ENCODE measurements at regions not wholly inside any gene's neighbourhood (a gene's known extent, or its start where the extent isn't known, plus 50 kb on each side); places are given as distances from the start of the nearest gene placed in this dataset.
A peak's percentile ranks its signal among the peaks of the same experiment; 100 is the strongest.
"Not testable (repeated sequence)": the region's sequence is repeated elsewhere in the genome, so short reads cannot be mapped to it uniquely, and the experiment has no call there.

- DNase-seq, result peak in 1 of 10 donors; percentile 63
- intact Hi-C loops (cut with DNase I), result not testable (repeated sequence)
These were observed 52.4 kb upstream of the PMPCB start for GRCh38 chr7:103244865-103245264.

GRCh38 chr7:103240806-103241205 is 56.4 kb upstream of the PMPCB start:
- intact Hi-C loops (cut with DNase I), result no loop called here
- DNase-seq, result no peak

GRCh38 chr7:103235824-103236223 is 61.4 kb upstream of the PMPCB start:
- intact Hi-C loops (cut with DNase I); DNase-seq: not testable (repeated sequence)

- DNase-seq; intact Hi-C loops (cut with DNase I): not testable (repeated sequence)
These were observed 62.4 kb upstream of the PMPCB start for GRCh38 chr7:103234877-103235276.

GRCh38 chr7:103227787-103228186 is 69.4 kb upstream of the PMPCB start:
- DNase-seq; intact Hi-C loops (cut with DNase I): not testable (repeated sequence)

- DNase-seq; intact Hi-C loops (cut with DNase I): not testable (repeated sequence)
These were observed 71.4 kb upstream of the PMPCB start for GRCh38 chr7:103225798-103226197.

- DNase-seq; intact Hi-C loops (cut with DNase I): not testable (repeated sequence)
These were observed 74.2 kb upstream of the NAPEPLD start for GRCh38 chr7:103223065-103223464.

GRCh38 chr7:103211049-103211448 is 62.1 kb upstream of the NAPEPLD start:
- DNase-seq; intact Hi-C loops (cut with DNase I): not testable (repeated sequence)

- intact Hi-C loops (cut with DNase I); DNase-seq: not testable (repeated sequence)
These were observed 50.3 kb upstream of the NAPEPLD start for GRCh38 chr7:103199191-103199590.
